Lower lobe of right lung (tissue), 2 donors: ENCODE measurements at regions not wholly inside any gene's neighbourhood (a gene's known extent, or its start where the extent isn't known, plus 50 kb on each side); places are given as distances from the start of the nearest gene placed in this dataset.

Source experiments
- ATAC-seq, 2 donors: fragments of 200-7000 bp; cut with Tn5 transposase; one replicate each; pipeline ENCODE4 v1.9.1; 2020 to 2022; ENCODE audit warnings: mild to moderate bottlenecking in 2 of 2, moderate library complexity in 2 of 2
- DNase-seq: peaks from one replicate; pipeline ENCODE4 v3.0.0-alpha.2; 2020
- H3K27ac ChIP-seq: fragments of 200-600 bp; one replicate; pipeline ENCODE4 v1.8.0; 2022
- H3K27me3 ChIP-seq: fragments of 200-600 bp; one replicate; pipeline ENCODE4 v1.8.0; 2022; ENCODE audit warnings: low read depth
- H3K36me3 ChIP-seq: fragments of 200-600 bp; one replicate; pipeline ENCODE4 v1.8.0; 2022; ENCODE audit warnings: mild to moderate bottlenecking
- H3K4me1 ChIP-seq: fragments of 200-600 bp; one replicate; pipeline ENCODE4 v1.8.0; 2022
- H3K4me3 ChIP-seq: fragments of 200-600 bp; one replicate; pipeline ENCODE4 v1.8.0; 2022; ENCODE audit warnings: mild to moderate bottlenecking
- H3K9me3 ChIP-seq: fragments of 200-600 bp; one replicate; pipeline ENCODE4 v1.8.0; 2022
- intact Hi-C: fragments of 100-400 bp; cut with DNase I; formaldehyde crosslinking; loops from one replicate; pipeline ENCODE4 v1.11.0; 2022
- TF ChIP-seq, protein P1 (sequence below): fragments of 200-600 bp; IDR thresholded peaks from one replicate; pipeline ENCODE4 v1.8.0; 2022; ENCODE audit warnings: antibody characterized with exemption, mild to moderate bottlenecking
- donor health status: DM: no; HTN: yes; CAD: no; lungs with severe emphysema.

DNA sequence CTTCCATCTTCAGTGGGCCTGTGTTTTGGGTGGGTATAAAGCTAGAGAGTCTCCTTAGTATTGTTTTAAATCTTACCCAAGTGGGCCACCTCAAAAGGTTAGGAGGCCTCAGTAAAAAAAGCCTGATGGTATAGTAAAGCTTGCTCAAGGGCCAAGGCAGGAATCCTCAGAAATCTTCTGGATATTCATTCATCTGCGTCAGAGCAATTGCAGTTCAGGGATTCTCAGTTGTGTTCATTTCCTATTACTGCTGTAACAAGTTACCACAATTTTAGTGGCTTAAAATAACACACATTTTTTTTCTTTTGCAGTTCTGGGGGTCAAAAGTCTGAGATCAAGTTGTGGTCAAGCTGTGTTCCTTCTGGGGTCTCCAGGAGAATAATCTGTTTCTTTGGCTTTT, 985.5 kb downstream of the TLE4 start:
- Histone ChIP-seq H3K36me3 (no peaks in the 10 kb centered on the region), H3K27me3 (no peaks in the 10 kb centered on the region), H3K9me3 (no peaks in the 10 kb centered on the region), H3K4me1 (no peaks in the 10 kb centered on the region), H3K27ac (no peak overlapping the region), H3K4me3 (no peak overlapping the region)
- intact Hi-C loops, result no loop called here
- ATAC-seq, result no peak
- TF ChIP-seq, protein P1, sequence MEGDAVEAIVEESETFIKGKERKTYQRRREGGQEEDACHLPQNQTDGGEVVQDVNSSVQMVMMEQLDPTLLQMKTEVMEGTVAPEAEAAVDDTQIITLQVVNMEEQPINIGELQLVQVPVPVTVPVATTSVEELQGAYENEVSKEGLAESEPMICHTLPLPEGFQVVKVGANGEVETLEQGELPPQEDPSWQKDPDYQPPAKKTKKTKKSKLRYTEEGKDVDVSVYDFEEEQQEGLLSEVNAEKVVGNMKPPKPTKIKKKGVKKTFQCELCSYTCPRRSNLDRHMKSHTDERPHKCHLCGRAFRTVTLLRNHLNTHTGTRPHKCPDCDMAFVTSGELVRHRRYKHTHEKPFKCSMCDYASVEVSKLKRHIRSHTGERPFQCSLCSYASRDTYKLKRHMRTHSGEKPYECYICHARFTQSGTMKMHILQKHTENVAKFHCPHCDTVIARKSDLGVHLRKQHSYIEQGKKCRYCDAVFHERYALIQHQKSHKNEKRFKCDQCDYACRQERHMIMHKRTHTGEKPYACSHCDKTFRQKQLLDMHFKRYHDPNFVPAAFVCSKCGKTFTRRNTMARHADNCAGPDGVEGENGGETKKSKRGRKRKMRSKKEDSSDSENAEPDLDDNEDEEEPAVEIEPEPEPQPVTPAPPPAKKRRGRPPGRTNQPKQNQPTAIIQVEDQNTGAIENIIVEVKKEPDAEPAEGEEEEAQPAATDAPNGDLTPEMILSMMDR, result no peak
- DNase-seq, result no peak

DNA sequence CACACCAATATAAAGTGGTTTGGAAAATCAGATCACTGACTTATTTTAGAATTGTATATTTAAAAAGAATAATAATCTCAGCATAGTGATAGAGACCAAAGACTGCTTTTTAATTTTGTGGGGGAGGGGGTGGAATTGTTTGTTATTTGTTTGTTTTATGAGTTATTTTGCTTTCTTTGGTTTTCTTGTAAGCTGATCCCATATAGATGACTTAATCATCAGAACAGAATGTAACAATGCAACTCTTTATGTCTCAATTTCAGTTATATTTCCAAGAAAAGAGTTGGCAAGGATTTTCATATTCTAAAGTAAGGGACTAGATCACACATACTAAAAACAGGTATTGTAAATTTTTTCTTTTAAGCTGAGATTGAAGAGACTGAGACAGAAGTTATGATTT, 984.9 kb downstream of the TLE4 start:
- ATAC-seq (no peak), DNase-seq (no peak)
- H3K36me3 ChIP-seq, result no peaks in the 10 kb centered on the region
- no peaks in the 10 kb centered on the region for H3K27me3 ChIP-seq
- intact Hi-C loops, result no loop called here
- H3K4me3 ChIP-seq, result no peak overlapping the region
- H3K27ac ChIP-seq, result no peak overlapping the region
- TF ChIP-seq, protein P1, result no peak
- no peaks in the 10 kb centered on the region for H3K9me3 ChIP-seq
- H3K4me1 ChIP-seq, result no peaks in the 10 kb centered on the region

DNA sequence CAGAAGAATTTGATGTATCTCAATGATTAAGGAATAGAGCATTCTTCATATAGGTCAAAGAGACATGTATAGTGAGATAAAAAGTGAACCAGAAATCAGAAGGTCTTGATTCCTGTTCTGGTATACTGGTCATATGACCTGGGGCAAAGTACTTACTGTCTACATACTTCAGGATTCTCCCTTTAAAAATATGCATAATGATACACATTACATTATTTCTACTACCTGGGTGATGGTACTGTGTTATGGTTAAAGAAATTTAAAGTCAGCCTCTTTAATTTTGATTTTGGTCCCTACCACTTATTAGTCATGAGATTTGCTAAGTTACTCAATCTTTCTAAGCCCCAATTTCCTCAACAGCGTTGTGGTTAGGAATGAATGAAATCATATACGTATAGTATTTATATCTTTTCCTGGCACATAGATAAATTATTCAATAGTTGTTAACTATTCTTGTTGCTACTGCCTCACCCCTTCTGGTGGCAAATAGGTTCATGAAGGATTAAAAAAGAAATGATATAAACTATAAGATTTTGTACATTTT, 984.1 kb downstream of the TLE4 start:
- TF ChIP-seq, protein P1, result no peak
- Histone ChIP-seq H3K27ac (no peak overlapping the region), H3K36me3 (no peaks in the 10 kb centered on the region), H3K4me3 (no peak overlapping the region), H3K27me3 (no peaks in the 10 kb centered on the region), H3K4me1 (no peaks in the 10 kb centered on the region), H3K9me3 (no peaks in the 10 kb centered on the region)
- intact Hi-C loops, result no loop called here
- DNase-seq (no peak), ATAC-seq (no peak)

DNA sequence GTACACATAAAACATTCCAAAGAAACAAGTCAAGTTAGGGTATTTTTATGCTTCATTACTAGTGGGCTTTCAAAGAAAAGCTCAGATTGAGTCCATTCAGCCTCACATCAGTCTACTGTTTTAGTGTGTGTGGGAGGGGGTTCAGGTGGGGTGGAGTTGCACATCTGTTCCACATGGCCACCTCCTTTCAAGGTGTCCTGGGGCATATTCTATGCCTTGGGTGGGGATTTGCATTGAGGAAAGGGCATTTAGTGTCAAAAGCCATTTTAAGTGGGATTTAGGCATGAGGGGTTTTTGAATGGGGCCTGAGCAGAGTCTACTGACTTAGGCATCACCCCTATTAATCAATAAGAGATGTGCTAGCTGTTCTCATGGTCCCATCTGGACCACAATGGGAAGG, 983.1 kb downstream of the TLE4 start:
- ATAC-seq, result no peak
- H3K27me3 ChIP-seq, result no peaks in the 10 kb centered on the region
- TF ChIP-seq, protein P1, result no peak
- H3K4me3 ChIP-seq, result no peak overlapping the region
- no peak overlapping the region for H3K27ac ChIP-seq
- H3K9me3 ChIP-seq, result no peaks in the 10 kb centered on the region
- no peaks in the 10 kb centered on the region for H3K4me1 ChIP-seq
- no peak for DNase-seq
- intact Hi-C loops, result no loop called here
- H3K36me3 ChIP-seq, result no peaks in the 10 kb centered on the region

DNA sequence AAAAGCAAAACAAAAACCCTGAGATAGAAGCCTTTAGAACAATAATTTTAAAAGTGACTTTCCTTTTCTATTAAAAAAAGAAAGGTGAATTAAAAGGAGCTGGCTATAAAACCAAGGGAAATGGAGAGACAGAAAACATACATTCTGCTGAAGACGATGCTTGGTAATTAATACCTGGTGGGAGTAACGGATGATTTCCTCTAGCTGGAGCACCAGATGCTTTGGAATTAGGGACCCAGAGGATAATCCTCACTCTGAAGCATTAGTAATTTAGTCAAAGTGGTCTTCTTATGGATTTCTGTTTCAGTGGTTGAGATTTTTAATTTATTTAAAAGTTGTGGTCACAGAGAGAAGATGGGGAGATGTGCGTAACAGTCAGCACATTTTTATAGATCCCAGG, 982.5 kb downstream of the TLE4 start:
- no peak overlapping the region for H3K27ac ChIP-seq
- H3K27me3 ChIP-seq, result no peaks in the 10 kb centered on the region
- H3K4me3 ChIP-seq, result no peak overlapping the region
- H3K9me3 ChIP-seq, result no peaks in the 10 kb centered on the region
- H3K4me1 ChIP-seq, result no peaks in the 10 kb centered on the region
- no peak for DNase-seq
- no peak for ATAC-seq
- TF ChIP-seq, protein P1, result no peak
- intact Hi-C loops, result no loop called here
- no peaks in the 10 kb centered on the region for H3K36me3 ChIP-seq

DNA sequence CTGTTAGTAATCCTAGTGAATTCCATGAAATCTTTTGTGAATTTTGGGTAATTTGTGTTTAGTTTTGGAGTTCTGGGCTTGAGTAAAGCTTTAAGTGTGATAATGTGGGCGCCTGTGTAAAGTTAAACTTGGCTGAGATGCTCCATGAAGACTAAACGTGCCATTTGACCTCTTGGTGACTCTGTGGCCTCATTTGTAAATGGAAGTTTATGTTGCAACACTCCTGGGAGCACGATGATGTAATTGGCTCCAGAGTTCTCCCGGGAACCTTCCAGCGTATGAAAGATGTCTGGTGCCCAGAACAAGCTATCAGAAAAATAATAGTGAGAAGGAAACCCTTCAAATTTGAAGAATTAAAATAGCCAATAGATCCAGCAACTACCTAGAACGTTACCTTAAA, 981.2 kb downstream of the TLE4 start:
- Histone ChIP-seq H3K4me3 (no peak overlapping the region), H3K4me1 (no peaks in the 10 kb centered on the region), H3K27ac (no peak overlapping the region), H3K36me3 (no peaks in the 10 kb centered on the region), H3K27me3 (no peaks in the 10 kb centered on the region), H3K9me3 (no peaks in the 10 kb centered on the region)
- intact Hi-C loops, result no loop called here
- TF ChIP-seq, protein P1, result no peak
- ATAC-seq (no peak), DNase-seq (no peak)
